ENCODE measurements at regions not wholly inside any gene's neighbourhood (a gene's known extent, or its start where the extent isn't known, plus 50 kb on each side); places are given as distances from the start of the nearest gene placed in this dataset.

GRCh38 chr5:145218019-145218418, 617.1 kb downstream of the PRELID2 start:
- no peak for TF ChIP-seq CTCF (IDR thresholded peaks at IDR 0.05; ENCODE audit: low read length)
- TF ChIP-seq EZH2 (IDR thresholded peaks at IDR 0.05; ENCODE audit: borderline replicate concordance, low read length), result no peak

Data from OCI-LY1 (cell line).